K562 (cell line): ENCODE measurements at regions not wholly inside any gene's neighbourhood (a gene's known extent, or its start where the extent isn't known, plus 50 kb on each side); places are given as distances from the start of the nearest gene placed in this dataset.

Source experiments
- ATAC-seq: fragments of 200-7000 bp; cut with Tn5 transposase; 3 replicates; pipeline ENCODE4 v1.9.1; 2020; ENCODE audit warnings: moderate library complexity
- BruUV-seq: library from RNA; stranded (reverse); fragments of 400-500 nt; replicated peaks from 2 replicates; lab custom pipeline; 2021; lab: Mats Ljungman, UMichigan
- CTCF ChIA-PET: fragments of 300-600 bp; formaldehyde crosslinking; extraction: SDS; loops from one replicate; lab custom pipeline; 2021; ENCODE audit warnings: low intra/inter-chr PET ratio; lab: Yijun Ruan, JAX
- POLR2A ChIA-PET: fragments of 300-600, 350-650 bp; sonication (Branson Sonifier 250); formaldehyde crosslinking; extraction: SDS; loops from one replicate; lab custom pipeline; 2021; ENCODE audit warnings: antibody characterized with exemption, inconsistent platforms; lab: Yijun Ruan, JAX
- DNase-seq, 4 experiments: peaks; one replicate each; pipeline versions ENCODE4 v3.0.0 to v3.0.0-alpha.2; 2011 to 2018; ENCODE audit warnings: low spot score in 3 of 4, mixed read lengths in 3 of 4; ENCODE audit errors: extremely low read depth in 1 of 4
- FAIRE-seq: peaks from 2 replicates; lab custom pipeline; 2011; peaks lifted over from hg19 to GRCh38; lab: Jason Lieb, UNC
- H2AFZ ChIP-seq: 2 replicates; pipeline ENCODE4 v1.6.0; 2011; ENCODE audit warnings: low read depth, low read length, control low read depth, inconsistent platforms
- H3K27ac ChIP-seq: fragments of 200-600 bp; 3 replicates; pipeline ENCODE4 v1.8.0; 2011; ENCODE audit warnings: low read depth, mild to moderate bottlenecking, control low read depth, inconsistent platforms, low read length, moderate library complexity, mixed read lengths; ENCODE audit errors: extremely low read depth
- H3K27me3 ChIP-seq, 2 experiments: fragments of 300-600 bp in 1 of 2; 2 replicates in 1 of 2; 3 replicates in 1 of 2; pipeline versions ENCODE4 v1.6.0 to v1.8.0; 2011; ENCODE audit warnings: inconsistent platforms in 2 of 2, low read length in 2 of 2, mild to moderate bottlenecking in 1 of 2, mixed read lengths in 1 of 2, moderate library complexity in 1 of 2; ENCODE audit not compliant: control insufficient read depth in 2 of 2, insufficient read depth in 2 of 2
- H3K36me3 ChIP-seq: fragments of 300-600 bp; 3 replicates; pipeline ENCODE4 v1.8.0; 2011; ENCODE audit warnings: mild to moderate bottlenecking, low read length, inconsistent platforms; ENCODE audit not compliant: control insufficient read depth, insufficient read depth
- H3K4me1 ChIP-seq, 2 experiments: fragments of 200-600 bp in 1 of 2; replicated peaks in 1 of 2; 2 replicates in 1 of 2; 3 replicates in 1 of 2; pipeline versions ENCODE4 v1.5.1 to v1.8.0; 2011; ENCODE audit warnings: inconsistent platforms in 2 of 2, low read length in 2 of 2, mild to moderate bottlenecking in 1 of 2, mixed read lengths in 1 of 2, moderate library complexity in 1 of 2; ENCODE audit not compliant: control insufficient read depth in 2 of 2, insufficient read depth in 2 of 2
- H3K4me2 ChIP-seq: 2 replicates; pipeline ENCODE4 v1.6.1; 2011; ENCODE audit warnings: low read length, control low read depth, inconsistent platforms, mixed read lengths; ENCODE audit not compliant: insufficient read depth
- H3K4me3 ChIP-seq: fragments of 200-600 bp; sonication (generic), shearing (Covaris generic); 2 replicates; pipeline ENCODE4 v1.5.1; 2016; ENCODE audit warnings: control low read depth, inconsistent platforms
- H3K79me2 ChIP-seq: fragments of 200-600 bp; 3 replicates; pipeline ENCODE4 v1.8.0; 2011; ENCODE audit warnings: low read length, inconsistent platforms; ENCODE audit not compliant: control insufficient read depth, insufficient read depth
- H3K9ac ChIP-seq, 2 experiments: 2 replicates each; pipeline versions ENCODE4 v1.6.0 to v1.6.1; 2011; ENCODE audit warnings: low read depth in 2 of 2, low read length in 2 of 2, control low read depth in 1 of 2, inconsistent platforms in 1 of 2, mild to moderate bottlenecking in 1 of 2, mixed read lengths in 1 of 2; ENCODE audit not compliant: insufficient read depth in 1 of 2
- H3K9me1 ChIP-seq: one replicate; pipeline ENCODE4 v1.6.0; 2011; ENCODE audit warnings: inconsistent platforms, mild to moderate bottlenecking, low read length, moderate library complexity; ENCODE audit not compliant: control insufficient read depth, insufficient read depth
- H3K9me3 ChIP-seq: replicated peaks from 2 replicates; pipeline ENCODE4 v1.5.1; 2011; ENCODE audit warnings: low read depth, low read length, inconsistent platforms; ENCODE audit not compliant: control insufficient read depth, insufficient read depth
- H4K20me1 ChIP-seq: replicated peaks from 2 replicates; pipeline ENCODE4 v1.6.1; 2011; ENCODE audit warnings: low read length, inconsistent platforms, mixed read lengths; ENCODE audit not compliant: control insufficient read depth, insufficient read depth
- BDP1 ChIP-seq: IDR thresholded peaks from 3 replicates; pipeline ENCODE4 v1.6.1; 2011; ENCODE audit not compliant: insufficient read length, insufficient read depth
- EP400 ChIP-seq: fragments of 450-650 bp; IDR thresholded peaks from 2 replicates; pipeline ENCODE4 v1.6.1; 2017; ENCODE audit warnings: antibody characterized with exemption, mild to moderate bottlenecking, moderate library complexity
- HSF4 ChIP-seq: fragments of 250-450 bp; sonication (Bioruptor Pico); IDR thresholded peaks from 2 replicates; pipeline ENCODE4 v2.1.2; 2022; ENCODE audit warnings: mild to moderate bottlenecking, moderate library complexity, borderline replicate concordance
- L3MBTL2 ChIP-seq: fragments of 450-650 bp; IDR thresholded peaks from 2 replicates; pipeline ENCODE4 v1.6.1; 2016; ENCODE audit warnings: mild to moderate bottlenecking, moderate library complexity
- MCM3 ChIP-seq: fragments of 450-650 bp; IDR thresholded peaks from 2 replicates; pipeline ENCODE4 v1.6.1; 2016
- MYBL2 ChIP-seq, 2 experiments: fragments of 450-650 bp in 1 of 2; sonication (generic) in 1 of 2; formaldehyde crosslinking in 1 of 2; IDR thresholded peaks; 2 replicates each; pipeline versions ENCODE4 v1.6.1 to v1.8.1; 2017 to 2022; ENCODE audit warnings: borderline replicate concordance in 1 of 2, inconsistent platforms in 1 of 2, low read depth in 1 of 2, mild to moderate bottlenecking in 1 of 2, missing genetic modification reagents in 1 of 2, moderate library complexity in 1 of 2
- WGBS: fragments of 100-300 bp; shearing (Covaris generic); methylation state at CpG from one replicate; pipeline ENCODE4 v1.1.6; 2016; ENCODE audit warnings: low coverage, mixed read lengths; ENCODE audit not compliant: insufficient coverage; ENCODE audit errors: missing lambda C conversion rate; 5-methylcytosine and 5-hydroxymethylcytosine counted together
- in situ Hi-C: fragments of 300-500 bp; cut with MboI; formaldehyde crosslinking; loops from 4 replicates; pipeline ENCODE4 v1.15.0; 2018; ENCODE audit warnings: inconsistent platforms, mixed read lengths
- intact Hi-C: fragments of 100-400 bp; cut with micrococcal nuclease; formaldehyde crosslinking; loops from 2 replicates; pipeline ENCODE4 v1.14.2; 2022
- TF ChIP-seq, protein P1 (sequence below): IDR thresholded peaks from 2 replicates; pipeline ENCODE4 v1.6.1; 2014; ENCODE audit warnings: antibody characterized with exemption

DNA sequence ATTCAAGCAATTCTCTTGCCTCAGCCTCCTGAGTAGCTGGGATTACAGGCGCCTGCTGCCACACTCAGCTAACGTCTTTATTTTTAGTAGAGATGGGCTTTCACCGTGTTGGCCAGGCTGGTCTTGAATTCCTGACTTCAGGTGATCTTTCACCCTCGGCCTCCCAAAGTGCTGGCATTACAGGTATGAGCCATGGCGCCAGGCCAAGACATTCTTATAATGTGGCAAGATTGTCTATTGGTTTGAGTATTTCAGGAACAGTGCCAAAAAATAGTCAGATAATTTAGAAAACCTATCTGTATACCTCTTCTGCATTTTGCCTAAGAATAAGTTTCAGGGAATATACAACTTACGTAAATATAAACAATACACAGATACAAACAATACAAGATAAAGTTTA is 136.8 kb downstream of the TMA16 start:
- WGBS, result 1% methylated on average over 6 of the region's 6 CpGs
- H3K27ac ChIP-seq, result no peak overlapping the region
- H3K79me2 ChIP-seq, result no peaks in the 10 kb centered on the region
- in situ Hi-C loops, result no loop called here
- no peaks in the 10 kb centered on the region for H3K4me1 ChIP-seq
- H3K27me3 ChIP-seq, result no peaks in the 10 kb centered on the region
- no peak overlapping the region for H3K4me2 ChIP-seq
- BruUV-seq, result no TSS peak
- H2AFZ ChIP-seq, result no peak overlapping the region
- TF ChIP-seq MYBL2 (IDR thresholded peaks at IDR 0.05; ENCODE audit: low read depth), result no peak
- no peak for TF ChIP-seq MYBL2 (CRISPR knock-in tag; IDR thresholded peaks at IDR 0.05; ENCODE audit: borderline replicate concordance)
- TF ChIP-seq BDP1, result no peak
- TF ChIP-seq EP400, result no peak
- TF ChIP-seq MCM3, result no peak
- TF ChIP-seq L3MBTL2, result no peak
- TF ChIP-seq HSF4 (CRISPR knock-in tag), result no peak
- TF ChIP-seq, protein P1, sequence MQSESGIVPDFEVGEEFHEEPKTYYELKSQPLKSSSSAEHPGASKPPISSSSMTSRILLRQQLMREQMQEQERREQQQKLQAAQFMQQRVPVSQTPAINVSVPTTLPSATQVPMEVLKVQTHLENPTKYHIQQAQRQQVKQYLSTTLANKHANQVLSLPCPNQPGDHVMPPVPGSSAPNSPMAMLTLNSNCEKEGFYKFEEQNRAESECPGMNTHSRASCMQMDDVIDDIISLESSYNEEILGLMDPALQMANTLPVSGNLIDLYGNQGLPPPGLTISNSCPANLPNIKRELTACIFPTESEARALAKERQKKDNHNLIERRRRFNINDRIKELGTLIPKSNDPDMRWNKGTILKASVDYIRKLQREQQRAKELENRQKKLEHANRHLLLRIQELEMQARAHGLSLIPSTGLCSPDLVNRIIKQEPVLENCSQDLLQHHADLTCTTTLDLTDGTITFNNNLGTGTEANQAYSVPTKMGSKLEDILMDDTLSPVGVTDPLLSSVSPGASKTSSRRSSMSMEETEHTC, result no peak
- FAIRE-seq (no peak), ATAC-seq (no peak), DNase-seq (no peak)
- intact Hi-C loops, result no loop called here
- no peaks in the 10 kb centered on the region for H3K9me3 ChIP-seq
- H3K4me3 ChIP-seq, result no peak overlapping the region
- H3K36me3 ChIP-seq, result no peaks in the 10 kb centered on the region
- CTCF ChIA-PET, result no interaction called here
- POLR2A ChIA-PET, result no interaction called here
- H3K9ac ChIP-seq, result no peak overlapping the region
- no peaks in the 10 kb centered on the region for H3K9me1 ChIP-seq
- H4K20me1 ChIP-seq, result no peaks in the 10 kb centered on the region
